AG04450 (cell line): ENCODE measurements at regions not wholly inside any gene's neighbourhood (a gene's known extent, or its start where the extent isn't known, plus 50 kb on each side); places are given as distances from the start of the nearest gene placed in this dataset.

ENCODE experiments used
- CTCF ChIA-PET: fragments of 300-600, 350-600 bp; formaldehyde crosslinking; extraction: SDS; loops from one replicate; lab custom pipeline; 2022; ENCODE audit warnings: antibody characterized with exemption, inconsistent platforms; lab: Charles Lee
- POLR2A ChIA-PET: fragments of 350-600 bp; formaldehyde crosslinking; extraction: SDS; loops from one replicate; lab custom pipeline; 2021; ENCODE audit warnings: antibody characterized with exemption, inconsistent platforms; lab: Yijun Ruan, JAX
- DNase-seq: peaks from one replicate; pipeline ENCODE4 v3.0.0-alpha.2; 2011; ENCODE audit warnings: low read depth, low spot score
- H3K27ac ChIP-seq: one replicate; pipeline ENCODE4 v1.5.1; 2012; ENCODE audit warnings: low read depth, low read length, control low read depth
- H3K27me3 ChIP-seq: one replicate; pipeline ENCODE4 v1.6.0; 2012; ENCODE audit warnings: low read length; ENCODE audit not compliant: control insufficient read depth, insufficient read depth
- H3K4me3 ChIP-seq: 2 replicates; pipeline ENCODE4 v1.5.1; 2011; ENCODE audit warnings: mild to moderate bottlenecking, low read depth, low read length, control low read depth
- H3K9me3 ChIP-seq: 2 replicates; pipeline ENCODE4 v1.5.1; 2012; ENCODE audit warnings: low read length; ENCODE audit not compliant: control insufficient read depth, insufficient read depth
- CTCF ChIP-seq: IDR thresholded peaks from 2 replicates; pipeline ENCODE4 v1.5.1; 2011; ENCODE audit warnings: low read depth, low read length, control low read depth, inconsistent platforms

- no peak for TF ChIP-seq CTCF
- H3K9me3 ChIP-seq: no peaks in the 10 kb centered on the region
- H3K27me3 ChIP-seq: no peaks in the 10 kb centered on the region
- ChIA-PET POLR2A (no interaction called here), CTCF (interaction anchor here (0.9 kb wide), 1 partner anchor 10 kb away, joined by 3 read pairs; no protein-coding TSS in a partner anchor)
- no peak overlapping the region for H3K27ac ChIP-seq
- no peak overlapping the region for H3K4me3 ChIP-seq
- no peak for DNase-seq
Measured at GRCh38 chr9:73259086-73259696, 107.5 kb downstream of the ANXA1 start.

GRCh38 chr9:73260506-73260905 lies 108.8 kb downstream of the ANXA1 start:
- ChIA-PET POLR2A (no interaction called here), CTCF (no interaction called here)
- H3K27me3 ChIP-seq: peaks cover 3% of the 10 kb centered on the region
- no peak overlapping the region for H3K4me3 ChIP-seq
- no peak for TF ChIP-seq CTCF
- DNase-seq: no peak
- no peak overlapping the region for H3K27ac ChIP-seq
- H3K9me3 ChIP-seq: no peaks in the 10 kb centered on the region

- DNase-seq: no peak
- CTCF ChIA-PET: no interaction called here
- POLR2A ChIA-PET: no interaction called here
- no peaks in the 10 kb centered on the region for H3K9me3 ChIP-seq
- peaks cover 3% of the 10 kb centered on the region for H3K27me3 ChIP-seq
- no peak overlapping the region for H3K4me3 ChIP-seq
- TF ChIP-seq CTCF: no peak
- no peak overlapping the region for H3K27ac ChIP-seq
Measured at GRCh38 chr9:73264631-73265030, 113.0 kb downstream of the ANXA1 start.

- ChIA-PET CTCF (interaction anchor here (0.8 kb wide), 1 partner anchor 65 kb away, joined by 5 read pairs; no protein-coding TSS in a partner anchor), POLR2A (no interaction called here)
- DNase-seq: no peak
- Histone ChIP-seq H3K27me3 (peaks cover 3% of the 10 kb centered on the region), H3K4me3 (no peak overlapping the region), H3K9me3 (no peaks in the 10 kb centered on the region), H3K27ac (no peak overlapping the region)
- TF ChIP-seq CTCF: no peak
Measured at GRCh38 chr9:73265876-73266275, 114.2 kb downstream of the ANXA1 start.

- POLR2A ChIA-PET: no interaction called here
- no peaks in the 10 kb centered on the region for H3K9me3 ChIP-seq
- no peak for DNase-seq
- TF ChIP-seq CTCF: no peak
- peaks cover 3% of the 10 kb centered on the region for H3K27me3 ChIP-seq
- H3K27ac ChIP-seq: no peak overlapping the region
- CTCF ChIA-PET: interaction anchor here (1.4 to 1.8 kb wide), 2 partner anchors 10 kb away, joined by 3 to 6 read pairs; no protein-coding TSS in a partner anchor
- H3K4me3 ChIP-seq: no peak overlapping the region
Measured at GRCh38 chr9:73269430-73270101, 117.9 kb downstream of the ANXA1 start.
